Fibroblast of pulmonary artery (primary cell): ENCODE measurements at regions not wholly inside any gene's neighbourhood (a gene's known extent, or its start where the extent isn't known, plus 50 kb on each side); places are given as distances from the start of the nearest gene placed in this dataset.
"Not testable (repeated sequence)": the region's sequence is repeated elsewhere in the genome, so short reads cannot be mapped to it uniquely, and the experiment has no call there.

Source experiments
- DNase-seq: peaks from one replicate; pipeline ENCODE4 v3.0.0-alpha.2; 2010; ENCODE audit warnings: low read depth
- H3K4me3 ChIP-seq: replicated peaks from 2 replicates; pipeline ENCODE4 v1.5.1; 2011; ENCODE audit warnings: low read depth, mild to moderate bottlenecking, control low read depth, low read length, moderate library complexity

- H3K4me3 ChIP-seq, DNase-seq: not testable (repeated sequence)
These were observed 121.3 kb upstream of the PRSS12 start for GRCh38 chr4:118474001-118474626.

GRCh38 chr4:118474771-118475170 lies 122.0 kb upstream of the PRSS12 start:
- H3K4me3 ChIP-seq, DNase-seq: not testable (repeated sequence)

- H3K4me3 ChIP-seq, DNase-seq: not testable (repeated sequence)
These were observed 123.1 kb upstream of the PRSS12 start for GRCh38 chr4:118475901-118476300.

- DNase-seq, H3K4me3 ChIP-seq: not testable (repeated sequence)
These were observed 125.0 kb upstream of the PRSS12 start for GRCh38 chr4:118477826-118478225.

GRCh38 chr4:118485801-118486314 lies 133.1 kb upstream of the PRSS12 start:
- H3K4me3 ChIP-seq, DNase-seq: not testable (repeated sequence)

GRCh38 chr4:118492963-118493362 lies 140.2 kb upstream of the PRSS12 start:
- not testable (repeated sequence) for DNase-seq, H3K4me3 ChIP-seq

- not testable (repeated sequence) for DNase-seq, H3K4me3 ChIP-seq
These were observed 141.6 kb upstream of the PRSS12 start for GRCh38 chr4:118494437-118494836.

GRCh38 chr4:118502967-118503366 lies 150.2 kb upstream of the PRSS12 start:
- DNase-seq, H3K4me3 ChIP-seq: not testable (repeated sequence)

- not testable (repeated sequence) for DNase-seq, H3K4me3 ChIP-seq
These were observed 152.1 kb upstream of the PRSS12 start for GRCh38 chr4:118504927-118505326.

GRCh38 chr4:118505491-118505890 lies 152.7 kb upstream of the PRSS12 start:
- H3K4me3 ChIP-seq, DNase-seq: not testable (repeated sequence)

GRCh38 chr4:118512870-118513269 lies 160.1 kb upstream of the PRSS12 start:
- H3K4me3 ChIP-seq, DNase-seq: not testable (repeated sequence)

GRCh38 chr4:118514332-118514731 lies 161.5 kb upstream of the PRSS12 start:
- not testable (repeated sequence) for DNase-seq, H3K4me3 ChIP-seq

GRCh38 chr4:118516107-118516506 lies 163.3 kb upstream of the PRSS12 start:
- not testable (repeated sequence) for H3K4me3 ChIP-seq, DNase-seq

- DNase-seq, H3K4me3 ChIP-seq: not testable (repeated sequence)
These were observed 155.1 kb upstream of the METTL14 start for GRCh38 chr4:118530107-118530506.

- not testable (repeated sequence) for H3K4me3 ChIP-seq, DNase-seq
These were observed 153.2 kb upstream of the METTL14 start for GRCh38 chr4:118531947-118532346.

GRCh38 chr4:118535788-118536187 lies 149.4 kb upstream of the METTL14 start:
- not testable (repeated sequence) for DNase-seq, H3K4me3 ChIP-seq
